ENCODE measurements at regions not wholly inside any gene's neighbourhood (a gene's known extent, or its start where the extent isn't known, plus 50 kb on each side); places are given as distances from the start of the nearest gene placed in this dataset.

GRCh38 chr2:145110668-145111356, 590.9 kb upstream of the ZEB2 start:
- peak in 1 of 2 experiments; percentile 44 for DNase-seq (ENCODE audit: low read depth in 2 of 2)

DNA sequence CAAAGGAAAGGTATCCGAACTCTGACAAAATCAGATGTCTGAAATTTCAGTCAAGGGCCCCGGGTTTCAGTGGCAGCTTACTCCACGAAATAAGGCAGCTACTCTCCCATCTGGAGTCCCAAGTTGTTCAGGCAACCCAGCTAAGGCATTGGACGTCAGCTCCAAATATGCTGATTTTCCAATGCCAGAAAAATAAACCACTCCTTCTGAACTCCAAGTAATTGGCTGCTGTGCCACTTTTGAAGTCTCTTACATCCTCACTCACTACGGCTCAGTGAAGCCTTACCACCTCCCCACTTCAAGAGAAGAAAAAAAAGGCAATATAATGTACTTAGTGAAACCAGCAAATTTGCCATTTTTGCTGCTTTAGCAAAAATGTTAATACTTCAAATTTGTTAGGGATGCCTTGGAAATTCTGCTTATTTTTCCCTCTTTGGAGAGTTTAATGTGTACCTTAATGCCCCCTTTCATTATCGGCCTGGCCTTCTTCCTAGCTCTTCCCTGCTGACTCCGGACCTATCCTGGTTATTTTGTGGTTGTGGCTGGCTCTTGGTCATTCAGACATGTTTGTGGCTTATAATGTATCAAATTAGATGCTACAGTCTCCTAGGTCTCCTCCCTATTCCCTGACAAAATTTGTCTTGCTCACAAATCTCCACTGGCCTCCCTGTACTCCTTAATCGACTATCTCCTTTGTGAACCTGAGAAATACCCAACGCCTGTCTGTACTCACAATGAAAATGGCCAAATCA, 589.2 kb upstream of the ZEB2 start:
- no peak for DNase-seq (ENCODE audit: low read depth in 2 of 2)

- DNase-seq (ENCODE audit: low read depth in 2 of 2), result no peak
Measured at GRCh38 chr2:145108361-145108778, 588.5 kb upstream of the ZEB2 start.

DNA sequence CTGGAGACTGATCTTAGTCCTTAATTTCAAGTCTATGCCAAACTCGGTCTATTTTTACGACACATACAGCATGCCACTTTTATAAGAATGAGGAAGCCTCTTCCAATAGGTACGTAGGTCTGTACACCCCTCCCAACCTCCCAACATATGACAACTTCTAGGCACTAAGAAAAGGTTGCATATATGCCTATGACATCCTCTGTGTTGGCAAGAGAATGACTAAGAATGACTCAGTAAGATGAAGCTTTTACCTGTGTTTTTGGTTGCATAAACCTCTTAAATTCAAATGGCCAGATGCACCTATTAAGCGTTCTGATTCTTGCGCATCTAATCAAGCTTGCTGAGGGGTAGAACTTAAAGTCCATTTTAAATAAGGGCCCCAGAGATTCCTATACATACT, 586.4 kb upstream of the ZEB2 start:
- no peak for DNase-seq (ENCODE audit: low read depth in 2 of 2)

- DNase-seq (ENCODE audit: low read depth in 2 of 2), result no peak
Measured at GRCh38 chr2:145102706-145103105, 582.8 kb upstream of the ZEB2 start.

DNA sequence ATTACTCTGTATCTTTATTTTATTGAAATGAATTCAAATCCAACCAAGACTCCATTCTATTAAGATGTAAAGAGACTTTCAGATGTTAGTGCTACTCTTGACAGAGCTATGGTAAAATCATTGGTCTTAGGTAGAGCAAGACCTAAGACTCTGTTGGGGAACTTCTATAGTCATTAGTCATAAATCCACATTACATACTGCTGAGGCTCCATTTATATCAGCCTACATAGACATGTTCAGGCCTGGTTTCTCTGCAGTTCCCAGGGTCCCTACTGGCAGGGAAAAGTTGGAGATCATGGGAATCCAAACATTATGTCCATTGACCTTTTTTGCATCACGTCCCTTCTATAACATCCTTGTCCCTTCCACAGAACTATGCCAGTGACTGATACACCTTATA, 580.4 kb upstream of the ZEB2 start:
- no peak for DNase-seq (ENCODE audit: low read depth in 2 of 2)

- no peak for DNase-seq (ENCODE audit: low read depth in 2 of 2)
Measured at GRCh38 chr2:145096582-145096981, 576.7 kb upstream of the ZEB2 start.

DNA sequence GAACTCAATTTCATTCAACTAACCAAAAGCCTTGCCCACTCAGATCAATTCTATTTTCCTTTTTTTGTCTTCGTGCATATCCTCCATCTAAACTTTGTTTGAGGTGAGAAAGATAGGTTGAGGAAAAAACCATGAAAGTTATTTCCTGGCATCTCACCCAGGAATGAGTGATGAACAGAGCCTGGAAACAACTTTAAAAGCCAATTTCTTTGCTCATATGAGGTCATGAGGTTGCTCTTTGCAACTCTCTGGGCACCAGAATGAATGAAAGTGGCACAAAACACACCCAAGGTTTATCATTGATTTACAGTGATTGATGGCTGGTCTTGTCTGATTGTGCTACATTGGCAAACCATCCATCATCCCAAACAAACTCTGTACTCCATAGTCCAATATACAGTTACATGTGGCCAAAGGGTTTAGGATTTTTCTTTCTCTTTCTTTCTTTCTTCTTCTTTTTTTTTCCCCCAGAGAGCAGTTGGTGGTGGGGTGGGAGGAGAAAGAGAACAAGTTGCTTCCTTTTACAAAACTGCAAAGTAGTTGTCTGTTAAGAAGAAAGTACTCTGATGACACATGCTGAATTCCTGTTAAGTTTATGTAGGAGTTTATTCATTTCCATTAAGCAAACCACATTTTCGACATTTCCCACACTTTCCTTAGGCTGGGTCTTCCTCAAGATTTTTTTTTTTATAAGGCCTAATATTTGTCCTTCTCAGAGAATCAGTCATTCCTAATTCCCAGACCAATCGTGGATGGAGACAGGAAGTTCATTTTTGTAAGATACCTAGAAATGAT, 575.9 kb upstream of the ZEB2 start:
- DNase-seq (ENCODE audit: low read depth in 2 of 2), result peak; percentile 65 to 68

DNA sequence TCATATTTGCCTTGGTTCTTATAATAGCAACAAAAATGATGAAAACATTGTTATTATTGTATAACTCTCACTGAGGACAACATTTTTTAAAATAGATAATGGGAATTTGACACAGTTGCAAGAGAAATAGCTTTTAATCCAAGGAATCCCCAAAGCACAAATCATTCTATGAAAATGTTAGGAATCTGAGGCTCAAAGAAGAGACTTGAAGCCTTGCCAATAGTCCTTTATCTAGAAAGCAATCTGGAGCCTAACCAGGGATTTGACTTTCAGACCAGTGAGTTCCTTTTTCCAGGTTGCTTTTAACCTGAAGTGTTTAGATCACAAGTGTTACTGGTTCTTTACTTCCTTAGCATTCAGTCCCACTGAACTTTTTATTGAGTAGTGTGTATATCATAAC, 574.5 kb upstream of the ZEB2 start:
- DNase-seq (ENCODE audit: low read depth in 2 of 2), result peak in 1 of 2 experiments; percentile 56

- no peak for DNase-seq (ENCODE audit: low read depth in 2 of 2)
Measured at GRCh38 chr2:145091967-145092366, 572.0 kb upstream of the ZEB2 start.

GRCh38 chr2:145090841-145091761, 571.2 kb upstream of the ZEB2 start:
- peak in 1 of 2 experiments; percentile 67 for DNase-seq (ENCODE audit: low read depth in 2 of 2)

- no peak for DNase-seq (ENCODE audit: low read depth in 2 of 2)
Measured at GRCh38 chr2:145088756-145089155, 568.8 kb upstream of the ZEB2 start.

GRCh38 chr2:145086910-145087309, 567.0 kb upstream of the ZEB2 start:
- no peak for DNase-seq (ENCODE audit: low read depth in 2 of 2)

GRCh38 chr2:145085612-145086011, 565.7 kb upstream of the ZEB2 start:
- peak in 1 of 2 experiments; percentile 36 for DNase-seq (ENCODE audit: low read depth in 2 of 2)

GRCh38 chr2:145080426-145080825, 560.5 kb upstream of the ZEB2 start:
- no peak for DNase-seq (ENCODE audit: low read depth in 2 of 2)

DNA sequence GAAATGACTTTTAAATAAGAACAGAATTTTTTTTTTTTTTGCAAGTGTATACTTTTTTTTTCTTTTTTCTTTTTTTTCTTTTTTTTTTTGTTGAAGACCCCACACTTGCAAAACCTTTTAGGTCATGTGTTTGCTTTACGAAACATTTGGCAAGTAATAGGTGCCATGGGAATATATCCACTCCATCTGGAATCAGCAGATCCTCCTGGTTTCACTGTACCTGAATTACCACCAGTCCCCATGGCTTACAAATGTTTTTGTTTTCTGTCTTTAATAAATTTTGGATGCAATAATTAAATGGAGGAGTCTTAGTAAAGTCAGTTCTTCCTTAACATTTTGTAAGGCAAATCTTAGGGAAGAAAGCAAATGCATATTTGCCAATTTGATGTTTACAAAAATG, 559.7 kb upstream of the ZEB2 start:
- no peak for DNase-seq (ENCODE audit: low read depth in 2 of 2)

GRCh38 chr2:145078923-145079322, 559.0 kb upstream of the ZEB2 start:
- no peak for DNase-seq (ENCODE audit: low read depth in 2 of 2)

DNA sequence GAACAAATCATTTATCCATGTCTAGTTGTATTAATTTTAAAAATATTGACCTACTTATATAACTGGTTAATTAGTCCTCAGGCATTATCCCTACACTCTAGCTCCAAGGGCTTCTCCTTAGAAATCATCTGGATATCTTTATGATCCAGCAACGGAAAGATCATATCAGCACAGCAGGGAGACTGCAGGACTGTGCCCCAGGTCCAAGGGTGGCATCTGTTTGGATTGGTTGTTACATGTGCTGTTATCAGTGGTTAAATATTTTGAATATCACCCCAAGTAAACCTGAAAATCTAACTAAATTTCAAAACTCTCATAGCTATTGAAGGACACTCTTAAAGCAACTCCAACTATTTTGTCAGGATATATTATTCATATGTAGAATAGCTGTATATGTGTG, 556.2 kb upstream of the ZEB2 start:
- no peak for DNase-seq (ENCODE audit: low read depth in 2 of 2)

- no peak for DNase-seq (ENCODE audit: low read depth in 2 of 2)
Measured at GRCh38 chr2:145075454-145076062, 555.6 kb upstream of the ZEB2 start.

- no peak for DNase-seq (ENCODE audit: low read depth in 2 of 2)
Measured at GRCh38 chr2:145070703-145071102, 550.8 kb upstream of the ZEB2 start.

GRCh38 chr2:145068509-145068908, 548.6 kb upstream of the ZEB2 start:
- no peak for DNase-seq (ENCODE audit: low read depth in 2 of 2)
